HG03103 (cell line): ENCODE measurements at regions not wholly inside any gene's neighbourhood (a gene's known extent, or its start where the extent isn't known, plus 50 kb on each side); places are given as distances from the start of the nearest gene placed in this dataset.

Source experiments
- ATAC-seq: cut with Tn5 transposase; IDR thresholded peaks from one replicate; pipeline ENCODE4 v1.9.1; 2021; ENCODE audit warnings: low read depth; ENCODE audit not compliant: unreplicated experiment

- ATAC-seq, result no peak
Observed at GRCh38 chr1:218112862-218113261, 172.2 kb upstream of the RRP15 start.

GRCh38 chr1:218123968-218124367 lies 161.1 kb upstream of the RRP15 start:
- no peak for ATAC-seq

- ATAC-seq, result no peak
Observed at GRCh38 chr1:218135371-218135770, 149.7 kb upstream of the RRP15 start.

DNA sequence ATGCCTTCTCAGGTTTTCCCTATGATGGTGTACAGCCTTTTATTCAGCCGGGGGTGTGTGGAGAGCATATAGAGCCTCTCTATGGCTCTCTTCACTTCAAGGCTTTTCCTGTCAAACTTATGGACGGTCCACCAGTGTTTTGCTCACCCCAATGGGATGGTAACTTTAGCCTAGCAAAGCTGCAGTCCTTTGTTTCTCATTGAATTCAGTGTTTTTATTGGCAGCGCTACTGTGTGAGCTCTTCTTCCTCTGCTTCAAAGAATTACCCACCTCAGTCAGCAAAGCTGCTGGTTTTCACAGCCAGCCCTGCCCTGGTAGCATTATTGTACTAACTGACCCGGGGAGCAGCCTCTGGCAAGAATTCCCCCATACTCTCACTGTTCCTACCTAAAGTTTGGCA lies 145.3 kb upstream of the RRP15 start:
- ATAC-seq, result no peak

GRCh38 chr1:218156595-218156994 lies 128.5 kb upstream of the RRP15 start:
- ATAC-seq, result no peak

DNA sequence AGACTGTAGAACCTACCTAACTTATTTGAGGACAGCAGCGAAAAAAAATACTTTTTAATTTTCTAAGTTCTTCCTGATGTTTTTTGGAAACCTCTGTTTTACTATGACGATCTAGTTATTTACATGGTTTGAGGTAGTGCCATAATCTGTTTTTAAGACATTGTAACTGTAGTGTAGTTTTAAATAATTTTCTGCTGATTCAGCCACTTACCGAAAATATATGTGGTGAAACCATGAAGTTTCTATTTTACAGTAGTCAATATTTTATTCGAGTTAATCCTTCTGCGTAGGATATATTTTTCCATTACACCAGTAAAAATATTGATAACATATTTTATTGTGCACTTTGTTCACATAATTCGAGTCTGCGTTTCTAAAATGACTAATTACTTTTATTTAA lies 121.7 kb upstream of the RRP15 start:
- no peak for ATAC-seq

DNA sequence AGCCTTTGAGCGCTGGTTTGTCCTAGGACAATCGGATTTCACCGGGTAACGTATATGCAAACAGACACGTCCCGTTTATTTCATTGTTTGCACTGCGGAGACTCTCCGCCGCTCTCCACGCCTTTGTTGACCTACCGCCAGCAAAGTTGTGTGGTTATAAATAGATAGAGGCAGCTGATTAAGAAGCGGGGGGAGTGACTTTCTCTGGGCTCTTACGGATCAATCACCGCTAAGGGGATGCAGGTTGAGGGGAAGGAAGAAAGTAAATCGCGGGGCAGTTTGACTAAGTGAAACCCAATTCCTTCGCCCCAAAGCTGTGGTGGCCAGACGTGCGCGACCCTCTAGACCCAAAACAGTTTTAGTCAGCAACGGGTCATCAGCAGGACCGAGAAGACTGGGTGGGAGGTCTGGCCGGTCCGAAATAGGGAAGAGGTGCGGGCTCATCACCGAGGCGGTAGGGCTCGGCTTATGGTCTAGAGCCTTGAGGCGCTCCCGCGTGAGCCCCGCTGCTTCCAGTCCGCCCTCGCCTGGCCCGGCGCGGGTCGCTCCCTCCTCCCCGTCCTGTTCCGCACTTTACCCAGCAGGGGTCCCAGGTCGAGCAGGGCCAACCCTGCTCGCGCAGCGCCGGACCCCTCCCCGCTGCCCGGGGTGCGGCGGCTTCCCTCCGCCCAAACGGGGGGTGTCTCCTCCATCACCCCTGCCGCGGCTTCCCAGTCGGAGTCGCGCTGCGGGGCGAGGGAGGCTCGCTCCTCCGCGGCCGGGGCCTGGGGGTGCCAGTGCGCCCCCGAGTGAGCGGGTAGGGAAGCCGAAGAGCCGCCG lies 120.8 kb upstream of the RRP15 start:
- peak; percentile 46 for ATAC-seq

DNA sequence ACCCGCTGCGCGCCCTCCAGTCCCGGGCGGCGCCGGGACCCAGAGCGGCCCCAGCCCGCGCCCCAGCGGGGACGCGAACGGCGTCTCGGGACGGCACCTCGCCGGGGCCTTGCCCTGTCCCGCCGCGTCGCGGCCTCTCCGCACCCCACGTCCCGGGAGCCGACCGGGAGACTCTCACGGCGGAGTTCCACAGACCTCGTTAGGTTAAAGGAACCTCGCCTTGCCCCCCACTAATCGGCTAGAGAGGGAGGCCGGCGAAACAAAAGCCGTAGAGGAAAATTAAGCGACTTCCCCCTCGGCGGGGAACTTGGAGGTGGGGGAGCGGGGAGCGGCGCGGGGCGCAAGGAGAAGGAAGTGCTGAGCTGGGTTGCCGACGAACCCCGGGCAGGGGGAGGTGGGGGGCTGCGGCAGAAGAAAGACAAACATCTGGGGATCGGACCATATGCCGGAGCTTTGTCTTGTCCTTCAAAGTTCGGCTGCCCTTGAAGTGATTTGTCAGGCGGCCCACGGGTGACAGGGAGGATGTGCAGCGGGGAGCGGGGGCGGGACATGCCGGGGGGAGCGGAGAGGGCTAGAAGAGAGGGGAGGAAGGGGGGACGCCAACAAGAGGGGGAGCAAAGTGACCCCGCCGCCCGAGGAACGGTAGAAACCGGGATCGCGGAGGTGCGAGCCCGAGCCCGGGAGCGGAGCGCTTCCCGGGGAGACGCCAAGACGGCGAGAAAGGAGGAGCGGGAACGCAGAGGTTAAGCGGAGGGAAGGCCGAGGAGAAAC lies 120.0 kb upstream of the RRP15 start:
- peak; percentile 39 for ATAC-seq

GRCh38 chr1:218165701-218166114 lies 119.4 kb upstream of the RRP15 start:
- no peak for ATAC-seq

DNA sequence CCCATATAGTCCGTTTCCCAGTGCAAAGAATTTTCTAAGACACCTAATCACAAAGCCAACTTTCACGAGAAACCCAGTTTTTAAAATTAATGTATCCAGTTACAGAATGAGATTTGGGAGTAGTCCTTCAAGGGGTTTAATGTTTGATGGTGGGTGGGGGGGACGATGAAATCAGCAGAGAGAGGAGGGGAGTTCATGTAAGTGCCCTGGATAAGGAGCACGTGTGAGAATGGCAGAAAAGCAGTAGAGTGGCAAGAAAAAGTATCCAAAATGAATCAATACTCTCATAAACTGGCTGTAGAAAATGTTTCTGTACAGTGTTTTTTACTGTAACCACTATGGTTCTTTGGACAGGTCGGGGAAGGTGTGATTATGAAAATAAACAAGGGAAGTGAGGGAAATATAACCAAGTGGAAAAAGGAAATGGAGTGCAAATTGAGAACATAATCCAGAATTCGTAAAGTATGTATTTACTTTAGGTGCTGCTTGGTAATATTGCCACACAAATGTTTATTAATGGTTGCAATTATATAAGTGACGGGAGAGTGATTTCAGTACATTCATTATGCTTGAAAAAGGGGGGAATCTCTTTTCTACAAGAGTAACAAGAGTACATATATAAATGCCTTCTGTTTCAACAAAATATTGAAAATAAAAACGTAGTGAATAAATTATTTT lies 118.7 kb upstream of the RRP15 start:
- ATAC-seq, result no peak

DNA sequence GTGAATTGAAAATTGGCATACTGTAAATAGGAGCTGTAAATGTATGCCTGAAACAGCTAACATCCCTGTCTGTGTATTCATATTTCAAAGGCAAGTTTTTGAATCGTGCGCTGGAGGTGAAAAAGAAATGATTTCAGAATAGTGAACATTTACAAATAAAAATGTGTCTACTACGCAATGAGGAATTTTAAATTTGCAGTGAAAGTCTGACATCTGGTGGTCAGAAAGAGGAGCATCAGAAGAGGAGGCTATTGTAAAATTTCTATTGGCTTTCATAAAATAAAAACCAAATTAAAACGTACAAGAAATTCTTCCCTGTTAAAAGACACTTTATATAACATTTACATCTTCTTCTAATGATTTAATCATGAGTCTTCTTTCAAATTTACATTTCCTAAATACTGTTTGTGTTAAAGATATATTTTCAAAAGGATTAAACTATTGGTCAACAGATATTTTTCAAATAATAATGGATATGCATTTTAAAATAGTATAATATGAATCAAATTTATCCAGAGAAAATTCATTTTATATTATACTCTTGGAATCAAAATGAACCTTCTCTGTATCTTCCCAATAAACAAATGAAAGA lies 113.7 kb upstream of the RRP15 start:
- ATAC-seq, result no peak

DNA sequence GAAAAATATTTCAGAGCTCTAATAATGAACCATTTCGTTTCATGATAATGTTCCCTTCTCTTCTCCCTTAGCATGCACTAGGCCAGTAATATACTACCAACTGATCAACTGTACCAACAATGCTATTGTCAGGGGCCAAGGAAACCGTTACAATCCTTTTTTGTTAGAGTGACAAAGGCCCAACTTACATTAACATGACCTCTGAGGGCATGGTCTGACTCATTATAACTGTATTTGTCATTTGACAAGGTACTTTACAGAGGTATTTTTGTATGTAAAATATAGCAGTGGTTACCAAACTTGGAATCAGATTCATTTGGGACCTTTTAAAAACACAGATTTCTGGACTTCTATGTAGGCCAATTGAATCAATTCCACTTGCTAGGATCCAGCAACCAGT lies 102.6 kb upstream of the RRP15 start:
- ATAC-seq, result no peak

- ATAC-seq, result no peak
Observed at GRCh38 chr1:218200979-218201378, 84.1 kb upstream of the RRP15 start.

DNA sequence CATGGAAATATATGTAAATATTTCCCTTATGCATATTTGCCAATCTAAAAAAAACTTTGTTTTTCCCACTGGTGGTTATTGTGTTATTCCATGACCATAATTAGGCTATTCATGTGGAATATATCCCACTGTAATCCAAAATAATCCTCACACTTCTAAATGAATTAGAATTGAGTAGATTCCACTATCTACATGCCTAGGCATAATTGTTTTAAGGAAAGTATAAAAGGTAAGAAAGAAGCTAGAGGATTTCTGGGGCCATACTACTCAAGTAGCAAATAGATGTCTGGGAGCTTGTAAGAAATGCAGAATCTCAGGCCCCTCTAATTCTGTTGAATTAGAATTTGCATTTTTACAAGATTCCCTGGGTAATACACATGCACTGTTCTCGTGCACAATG lies 83.5 kb upstream of the RRP15 start:
- ATAC-seq, result no peak

GRCh38 chr1:218205721-218206120 lies 79.4 kb upstream of the RRP15 start:
- no peak for ATAC-seq

GRCh38 chr1:218207194-218207593 lies 77.9 kb upstream of the RRP15 start:
- ATAC-seq, result no peak

- no peak for ATAC-seq
Observed at GRCh38 chr1:218209351-218209861, 75.7 kb upstream of the RRP15 start.

DNA sequence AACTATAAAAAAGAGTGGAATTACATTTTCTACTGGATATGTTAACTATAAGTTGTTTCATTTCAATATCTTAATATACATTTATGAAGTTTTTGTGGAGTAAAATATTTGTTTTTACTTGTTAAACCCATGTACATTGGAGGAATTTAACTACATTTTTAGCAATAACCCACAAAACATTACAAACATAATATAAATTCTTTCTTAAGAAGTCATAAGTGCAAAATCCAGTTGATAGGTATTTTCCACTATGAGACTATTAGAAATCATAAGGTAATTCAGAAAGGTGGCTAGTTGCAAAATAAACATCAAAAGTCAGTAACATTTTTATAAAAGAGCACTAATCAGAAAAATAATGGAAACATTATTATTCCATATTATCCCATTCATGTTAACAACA lies 73.9 kb upstream of the RRP15 start:
- ATAC-seq, result no peak

GRCh38 chr1:218217040-218217439 lies 68.1 kb upstream of the RRP15 start:
- no peak for ATAC-seq

DNA sequence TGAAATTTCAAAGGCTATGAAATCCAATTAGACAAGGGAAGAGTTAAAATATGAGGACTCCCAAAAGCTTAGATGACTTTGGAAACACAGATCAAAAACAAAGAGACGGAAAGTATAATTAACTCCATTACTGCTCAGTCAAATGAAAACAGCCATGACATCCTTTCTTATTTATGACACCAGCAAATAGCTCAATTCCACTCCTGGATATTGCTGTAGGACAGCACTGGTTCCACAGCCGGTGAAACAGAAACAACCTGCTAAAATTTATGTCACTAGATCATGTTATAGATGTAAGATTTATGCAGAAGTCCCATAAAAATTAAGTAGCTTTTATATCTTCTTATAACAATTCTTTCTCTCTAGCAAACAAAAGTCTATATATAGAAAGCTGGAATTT lies 65.6 kb upstream of the RRP15 start:
- no peak for ATAC-seq

GRCh38 chr1:218224101-218224500 lies 61.0 kb upstream of the RRP15 start:
- no peak for ATAC-seq
